ENCODE measurements at regions not wholly inside any gene's neighbourhood (a gene's known extent, or its start where the extent isn't known, plus 50 kb on each side); places are given as distances from the start of the nearest gene placed in this dataset.

DNA sequence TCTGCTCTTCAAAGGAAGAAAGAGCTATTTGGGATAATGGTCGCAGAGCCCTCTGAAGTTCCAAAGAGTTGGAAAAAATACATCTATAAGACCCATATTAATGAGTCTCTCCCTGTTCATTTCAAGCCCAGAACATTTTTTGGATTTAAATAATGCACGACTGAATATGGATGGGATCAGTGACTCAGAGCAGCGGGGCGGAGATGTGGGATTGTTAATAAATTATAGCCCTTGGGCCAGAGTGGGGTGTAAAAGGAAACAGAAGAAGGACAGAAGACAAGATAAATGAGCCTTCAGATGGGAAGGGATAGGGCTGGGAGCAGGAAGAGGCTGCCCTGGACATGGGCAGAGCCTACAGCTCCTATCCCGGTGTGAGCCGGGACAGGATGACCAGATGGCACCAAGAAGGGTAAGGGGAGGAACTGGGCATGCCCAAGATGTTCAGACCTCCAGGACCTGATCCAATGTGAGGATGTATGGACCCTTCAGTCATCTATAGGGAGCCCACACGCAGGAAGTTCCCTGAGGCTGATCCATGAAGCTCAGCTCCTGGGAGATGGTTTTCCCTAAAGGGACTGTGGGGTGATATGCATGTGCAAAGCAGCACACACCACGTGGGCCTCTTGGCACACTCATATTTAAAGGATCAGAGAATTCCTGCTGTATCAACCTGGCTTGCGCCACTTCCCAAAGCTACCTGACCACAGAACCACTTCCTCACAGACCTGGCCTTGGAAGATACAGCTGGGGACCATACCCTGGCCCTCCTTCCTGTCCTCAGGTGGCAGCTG, 96.1 kb upstream of the PLXNA4 start:
- no peak for DNase-seq (ENCODE audit: low read depth in 2 of 2)

GRCh38 chr7:132666774-132667172, 90.5 kb upstream of the PLXNA4 start:
- no peak for DNase-seq (ENCODE audit: low read depth in 2 of 2)

GRCh38 chr7:132666071-132666773, 90.0 kb upstream of the PLXNA4 start:
- DNase-seq (ENCODE audit: low read depth in 2 of 2): no peak

DNA sequence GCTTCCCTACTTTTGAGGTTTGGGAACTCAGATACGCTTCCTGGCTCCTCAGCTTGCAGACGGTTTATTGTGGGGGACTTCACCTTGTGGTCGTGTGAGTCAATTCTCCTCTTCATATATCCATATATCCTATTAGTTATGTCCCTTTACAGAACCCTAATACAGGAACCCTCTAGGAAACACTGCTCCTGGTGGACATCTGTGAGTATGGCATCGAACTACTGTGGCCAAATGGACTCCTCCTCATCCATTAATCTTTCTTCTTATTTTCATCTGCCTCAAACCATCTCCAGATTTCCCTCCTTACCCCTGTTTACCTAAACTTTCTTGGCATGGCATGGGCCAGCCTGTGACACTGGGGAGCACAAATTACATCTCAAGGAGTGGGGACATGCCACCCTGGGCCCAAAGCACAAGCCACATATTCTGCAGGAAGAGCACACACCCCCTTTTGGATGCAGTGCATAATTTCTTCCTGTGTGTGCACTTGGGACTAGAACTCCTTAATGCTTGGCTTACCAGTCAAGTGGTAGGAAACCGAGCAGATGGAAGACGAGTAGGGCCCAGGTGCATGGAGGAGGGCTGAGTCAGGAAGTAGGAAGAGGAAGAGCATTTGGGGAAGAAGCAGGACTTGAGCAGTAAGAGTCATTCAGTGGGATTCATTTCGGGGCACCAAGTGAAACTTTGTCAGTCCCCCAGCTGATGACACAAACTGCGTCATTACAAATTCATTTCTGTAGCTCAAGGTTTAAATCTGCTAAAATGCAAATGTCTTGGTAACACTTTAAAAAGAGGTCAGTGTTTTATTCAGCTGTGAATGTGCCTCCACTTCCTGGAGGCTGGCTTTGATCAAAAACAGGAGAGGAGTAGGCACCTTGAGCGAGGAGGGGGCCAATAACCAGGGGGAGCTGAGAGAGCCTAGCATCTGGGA, 80.8 kb upstream of the PLXNA4 start:
- DNase-seq (ENCODE audit: low read depth in 2 of 2): no peak

- no peak for DNase-seq (ENCODE audit: low read depth in 2 of 2)
Measured at GRCh38 chr7:132656341-132656740, 80.1 kb upstream of the PLXNA4 start.

DNA sequence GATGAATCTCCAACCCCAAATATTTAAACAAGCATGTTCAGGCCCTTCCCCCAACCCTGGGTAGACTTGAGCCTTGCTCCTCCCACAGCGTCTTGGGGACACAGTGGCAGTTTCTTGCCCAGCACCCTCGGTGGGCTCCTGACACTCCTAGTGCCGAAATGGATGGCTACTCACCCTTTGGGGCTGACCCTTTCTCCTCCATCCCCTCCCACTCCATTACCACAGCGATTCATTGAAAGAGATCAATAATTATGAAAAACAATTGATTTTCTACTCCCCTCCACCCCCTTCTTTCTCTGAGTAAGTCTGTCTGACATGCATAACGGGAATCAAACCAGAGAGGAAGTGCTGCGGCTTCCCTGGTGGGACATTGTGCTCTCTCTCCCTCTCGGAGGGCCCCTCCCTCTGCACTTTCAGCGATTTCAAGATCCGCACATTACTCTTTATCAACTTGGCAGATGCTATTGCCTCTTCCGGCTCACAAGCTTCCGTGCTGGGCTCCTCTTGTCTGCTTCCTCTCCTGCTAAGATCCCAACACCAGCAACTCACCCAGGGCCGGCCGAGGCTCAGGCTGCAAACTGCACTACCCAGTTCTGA, 79.0 kb upstream of the PLXNA4 start:
- peak; percentile 40 to 42 for DNase-seq (ENCODE audit: low read depth in 2 of 2)

DNA sequence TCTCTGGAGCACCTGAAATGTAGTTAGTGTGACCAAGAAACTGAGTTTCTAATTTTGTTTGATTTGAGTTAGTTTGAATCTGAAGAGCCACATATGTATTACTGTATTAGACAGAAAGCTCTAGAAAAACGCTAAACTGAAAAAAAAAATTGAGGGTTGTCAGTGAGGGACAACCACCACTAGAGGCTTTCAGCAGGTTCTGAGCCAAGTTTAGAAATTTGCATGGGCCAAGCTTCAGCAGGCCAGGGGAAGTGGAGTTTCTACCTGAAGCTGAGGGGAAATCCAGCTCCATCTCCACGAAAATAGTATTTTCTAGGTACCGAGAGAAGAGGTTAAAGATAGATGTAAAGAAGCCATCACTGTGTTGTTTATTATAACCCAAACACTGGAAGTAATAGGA, 77.9 kb upstream of the PLXNA4 start:
- DNase-seq (ENCODE audit: low read depth in 2 of 2): no peak

DNA sequence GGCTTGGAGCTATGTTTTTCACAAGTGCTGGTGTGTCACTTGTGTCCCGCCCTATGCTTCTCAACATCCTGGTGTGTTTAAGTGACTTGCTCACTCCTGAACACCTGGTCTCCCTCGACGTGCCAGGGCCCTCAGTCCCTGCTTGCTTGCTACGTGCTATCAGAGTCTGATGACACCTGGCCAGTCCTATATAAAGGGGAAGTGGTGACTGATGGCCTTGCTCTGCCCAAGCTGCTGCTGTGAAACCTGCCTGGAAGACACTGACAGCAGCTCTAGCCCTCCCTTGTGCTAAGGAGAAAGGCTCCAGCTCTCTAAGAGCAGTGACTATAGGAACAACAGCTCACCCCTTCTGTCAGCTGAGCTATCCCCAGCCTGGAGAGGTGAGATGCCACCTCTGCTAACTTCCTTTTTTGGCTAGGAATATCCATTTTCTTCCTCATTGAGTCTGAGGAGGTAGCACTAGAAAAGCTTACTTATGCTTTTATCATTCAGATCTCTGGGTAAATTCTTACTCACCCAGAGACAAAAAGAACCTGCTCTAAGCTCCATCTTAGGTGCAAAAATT, 77.2 kb upstream of the PLXNA4 start:
- no peak for DNase-seq (ENCODE audit: low read depth in 2 of 2)

GRCh38 chr7:132652507-132652906, 76.2 kb upstream of the PLXNA4 start:
- DNase-seq (ENCODE audit: low read depth in 2 of 2): no peak

- DNase-seq (ENCODE audit: low read depth in 2 of 2): peak; percentile 81 to 82
Measured at GRCh38 chr7:132650498-132650897, 74.2 kb upstream of the PLXNA4 start.

DNA sequence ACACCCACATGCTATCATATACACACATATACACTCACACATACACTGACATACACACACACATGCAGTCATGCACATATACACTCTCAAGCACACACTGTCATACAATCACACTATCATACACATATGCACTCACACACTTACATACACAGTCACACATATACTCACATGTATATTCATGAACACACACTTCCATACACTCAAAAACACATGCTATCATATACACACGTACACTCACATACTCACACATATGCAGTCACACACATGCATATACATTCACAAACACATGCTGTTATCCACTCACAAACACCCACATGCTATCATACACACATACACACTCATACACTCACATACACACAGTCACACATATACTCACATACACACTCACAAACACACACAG, 71.0 kb upstream of the PLXNA4 start:
- DNase-seq (ENCODE audit: low read depth in 2 of 2): no peak

DNA sequence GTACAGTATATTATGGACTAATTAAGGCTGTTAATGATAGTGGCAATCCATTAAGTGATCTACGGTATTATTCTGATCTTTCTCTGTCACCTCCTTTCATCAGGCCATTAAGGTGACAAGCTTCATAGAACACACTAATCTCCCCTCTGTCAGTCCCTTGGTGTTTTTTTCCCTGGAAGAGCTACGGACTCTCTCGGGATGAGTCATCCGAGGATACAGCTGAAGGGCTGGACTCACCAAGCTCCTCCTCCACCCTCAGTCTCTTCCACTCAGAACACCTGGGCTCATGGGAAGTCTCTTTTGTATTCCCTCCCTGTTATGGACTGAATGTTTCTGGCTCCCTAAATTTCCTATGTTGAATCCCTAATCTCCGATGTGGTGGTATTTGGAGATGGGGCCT, 69.8 kb upstream of the PLXNA4 start:
- DNase-seq (ENCODE audit: low read depth in 2 of 2): no peak

DNA sequence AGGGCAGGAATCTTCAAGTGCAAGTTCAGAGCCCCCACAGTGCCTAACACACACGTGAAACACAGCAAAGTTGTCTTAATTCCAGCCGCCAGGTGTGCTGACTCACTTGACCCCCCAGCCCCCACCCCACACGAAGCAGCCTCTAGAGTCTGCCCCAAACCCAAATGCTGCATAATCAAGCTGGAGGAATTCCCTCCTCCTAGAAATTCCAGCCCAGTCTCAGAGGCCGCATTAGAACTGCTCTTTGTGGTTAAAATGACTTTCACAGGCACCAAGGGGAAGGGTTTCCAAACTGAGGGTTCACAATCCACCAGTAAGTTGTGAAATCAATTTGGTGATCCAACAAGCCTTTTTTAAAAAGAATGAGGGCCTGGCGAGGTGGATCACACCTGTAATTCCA, 67.0 kb upstream of the PLXNA4 start:
- DNase-seq (ENCODE audit: low read depth in 2 of 2): no peak

DNA sequence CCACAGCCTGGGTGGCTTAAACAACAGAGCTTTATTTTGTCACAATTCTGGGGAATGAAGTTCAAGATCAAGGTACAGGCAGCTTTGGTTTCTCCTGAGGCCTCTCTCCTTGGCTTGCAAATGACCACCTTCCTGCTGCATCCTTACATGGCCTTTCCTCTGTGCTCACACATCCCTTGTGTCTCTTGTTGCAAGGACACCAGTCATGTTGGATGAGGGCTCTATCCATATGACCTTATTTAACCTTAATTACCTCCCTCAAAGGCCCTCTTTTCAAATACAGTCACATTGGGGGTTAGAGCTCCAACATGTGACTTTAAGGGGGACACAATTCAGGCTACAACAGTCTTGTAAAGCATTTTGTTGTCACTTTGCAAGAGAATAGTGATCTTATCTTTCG, 65.0 kb upstream of the PLXNA4 start:
- no peak for DNase-seq (ENCODE audit: low read depth in 2 of 2)

DNA sequence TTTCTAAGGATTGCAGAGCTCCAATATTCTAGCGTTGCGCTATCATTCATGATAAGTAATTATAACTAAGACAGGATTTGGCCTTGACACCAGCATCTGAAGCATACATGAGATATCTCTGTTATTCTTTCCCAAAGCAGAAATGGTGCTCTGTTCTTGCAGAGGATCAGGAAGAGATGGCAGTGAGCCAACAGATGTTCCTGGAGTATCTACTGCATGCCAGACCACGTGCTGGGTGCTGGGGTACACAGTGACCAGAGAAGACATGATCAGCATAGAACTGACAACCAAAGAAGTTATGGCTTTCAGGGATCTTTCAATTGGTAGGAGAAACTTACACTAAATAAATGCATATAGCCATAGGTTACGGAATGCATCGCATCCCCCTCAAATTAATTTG, 63.7 kb upstream of the PLXNA4 start:
- DNase-seq (ENCODE audit: low read depth in 2 of 2): no peak

GRCh38 chr7:132638000-132638399, 61.7 kb upstream of the PLXNA4 start:
- DNase-seq (ENCODE audit: low read depth in 2 of 2): no peak

DNA sequence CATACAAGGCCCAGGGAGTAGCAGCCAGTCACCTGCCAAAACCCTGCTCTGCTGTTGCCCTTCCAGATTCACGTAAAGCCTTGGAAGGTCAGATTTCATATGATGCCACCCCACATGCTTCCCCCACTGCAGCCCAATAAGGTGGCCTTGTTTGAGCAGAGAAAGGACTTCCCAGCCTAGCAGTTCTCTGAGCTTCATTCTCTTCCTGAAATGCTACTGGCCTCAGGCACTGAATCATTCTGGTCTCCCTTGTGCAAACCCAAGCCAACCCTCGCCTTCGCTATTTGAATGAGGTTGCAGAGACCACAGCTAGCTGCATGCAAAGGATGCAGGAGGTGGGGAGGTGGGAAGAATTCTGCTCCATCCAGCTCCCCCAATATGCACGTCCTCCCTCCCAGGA, 60.3 kb upstream of the PLXNA4 start:
- DNase-seq (ENCODE audit: low read depth in 2 of 2): no peak

DNA sequence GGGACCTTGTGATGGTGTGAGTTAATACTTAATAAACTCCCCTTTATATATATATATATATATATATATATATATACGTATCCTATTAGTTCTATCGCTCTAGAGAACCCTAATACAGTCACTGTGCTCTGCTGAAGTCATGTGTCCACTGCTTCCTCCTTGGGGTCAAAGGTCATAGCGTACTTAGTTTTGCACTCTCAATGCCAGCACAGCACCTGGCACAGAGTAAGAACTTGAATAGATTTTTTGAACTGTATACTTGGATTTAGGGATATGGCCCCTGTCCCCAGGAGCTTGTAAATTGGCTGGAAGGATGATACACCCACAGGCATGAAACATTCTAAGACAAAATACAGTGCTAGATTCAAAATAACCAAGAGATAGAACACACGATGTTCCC, 58.9 kb upstream of the PLXNA4 start:
- no peak for DNase-seq (ENCODE audit: low read depth in 2 of 2)

GRCh38 chr7:132630834-132631233, 54.6 kb upstream of the PLXNA4 start:
- no peak for DNase-seq (ENCODE audit: low read depth in 2 of 2)

Data from fibroblast of skin of left quadriceps (primary cell).